Dedifferentiated amniotic fluid mesenchymal stem cell (primary cell): ENCODE measurements at regions not wholly inside any gene's neighbourhood (a gene's known extent, or its start where the extent isn't known, plus 50 kb on each side); places are given as distances from the start of the nearest gene placed in this dataset.

Experiments used
- DNase-seq: peaks from one replicate; pipeline ENCODE4 v3.0.0-alpha.2; 2016; ENCODE audit errors: extremely low spot score

- DNase-seq, result peak; percentile 24
Observed at GRCh38 chr21:24225431-24225830, 1381.8 kb downstream of the MRPL39 start.

GRCh38 chr21:24224422-24224821, 1382.9 kb downstream of the MRPL39 start:
- no peak for DNase-seq

GRCh38 chr21:24223624-24224023, 1383.7 kb downstream of the MRPL39 start:
- peak; percentile 41 for DNase-seq

GRCh38 chr21:24222676-24223075, 1384.6 kb downstream of the MRPL39 start:
- DNase-seq, result no peak

GRCh38 chr21:24220446-24220845, 1386.8 kb downstream of the MRPL39 start:
- DNase-seq, result no peak

GRCh38 chr21:24217151-24217550, 1390.1 kb downstream of the MRPL39 start:
- no peak for DNase-seq

- no peak for DNase-seq
Observed at GRCh38 chr21:24210130-24210529, 1397.2 kb downstream of the MRPL39 start.

GRCh38 chr21:24208562-24209260, 1398.6 kb downstream of the MRPL39 start:
- no peak for DNase-seq

GRCh38 chr21:24205319-24205718, 1402.0 kb downstream of the MRPL39 start:
- no peak for DNase-seq

- no peak for DNase-seq
Observed at GRCh38 chr21:24204641-24205040, 1402.6 kb downstream of the MRPL39 start.

- DNase-seq, result no peak
Observed at GRCh38 chr21:24200052-24200451, 1407.2 kb downstream of the MRPL39 start.

- no peak for DNase-seq
Observed at GRCh38 chr21:24197923-24198322, 1409.4 kb downstream of the MRPL39 start.

GRCh38 chr21:24197132-24197643, 1410.1 kb downstream of the MRPL39 start:
- no peak for DNase-seq

- DNase-seq, result no peak
Observed at GRCh38 chr21:24188506-24188905, 1418.8 kb downstream of the MRPL39 start.

- DNase-seq, result peak; percentile 29
Observed at GRCh38 chr21:24183077-24183476, 1424.2 kb downstream of the MRPL39 start.

- DNase-seq, result no peak
Observed at GRCh38 chr21:24179110-24179509, 1428.2 kb downstream of the MRPL39 start.

GRCh38 chr21:24175106-24175505, 1432.2 kb downstream of the MRPL39 start:
- no peak for DNase-seq

- no peak for DNase-seq
Observed at GRCh38 chr21:24171736-24172135, 1435.5 kb downstream of the MRPL39 start.

GRCh38 chr21:24163539-24163938, 1443.7 kb downstream of the MRPL39 start:
- DNase-seq, result no peak

- no peak for DNase-seq
Observed at GRCh38 chr21:24160528-24160927, 1446.8 kb downstream of the MRPL39 start.

GRCh38 chr21:24153137-24153536, 1454.1 kb downstream of the MRPL39 start:
- DNase-seq, result no peak

GRCh38 chr21:24150753-24151152, 1456.5 kb downstream of the MRPL39 start:
- DNase-seq, result no peak

- no peak for DNase-seq
Observed at GRCh38 chr21:24148461-24148860, 1458.8 kb downstream of the MRPL39 start.

GRCh38 chr21:24147674-24148073, 1459.6 kb downstream of the MRPL39 start:
- DNase-seq, result no peak
